ENCODE measurements at regions not wholly inside any gene's neighbourhood (a gene's known extent, or its start where the extent isn't known, plus 50 kb on each side); places are given as distances from the start of the nearest gene placed in this dataset.

DNA sequence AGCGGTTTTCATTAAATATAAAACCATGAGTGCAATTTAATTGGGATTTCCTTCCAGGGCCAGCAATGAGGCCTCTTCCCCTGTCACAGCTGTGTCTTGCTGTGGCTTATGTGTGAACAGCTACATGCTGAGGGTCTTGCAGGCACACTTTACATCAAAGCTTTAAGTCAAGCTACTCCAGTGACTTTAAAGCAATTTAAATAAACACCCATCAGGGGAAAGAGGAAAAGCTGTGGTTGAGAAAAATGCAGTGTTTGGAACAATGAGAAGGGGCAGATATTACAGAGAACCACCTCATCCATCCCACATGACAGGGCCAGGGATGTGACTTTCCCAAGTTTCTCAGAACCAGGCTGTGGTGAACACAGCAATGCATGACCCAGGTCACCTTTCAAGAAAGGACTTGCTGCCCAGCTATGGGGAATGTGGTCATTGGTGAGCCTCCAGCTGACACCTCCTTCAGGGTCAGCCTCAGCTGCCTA is 115.9 kb upstream of the LPAR1 start (continued):
- TF ChIP-seq, protein P1, sequence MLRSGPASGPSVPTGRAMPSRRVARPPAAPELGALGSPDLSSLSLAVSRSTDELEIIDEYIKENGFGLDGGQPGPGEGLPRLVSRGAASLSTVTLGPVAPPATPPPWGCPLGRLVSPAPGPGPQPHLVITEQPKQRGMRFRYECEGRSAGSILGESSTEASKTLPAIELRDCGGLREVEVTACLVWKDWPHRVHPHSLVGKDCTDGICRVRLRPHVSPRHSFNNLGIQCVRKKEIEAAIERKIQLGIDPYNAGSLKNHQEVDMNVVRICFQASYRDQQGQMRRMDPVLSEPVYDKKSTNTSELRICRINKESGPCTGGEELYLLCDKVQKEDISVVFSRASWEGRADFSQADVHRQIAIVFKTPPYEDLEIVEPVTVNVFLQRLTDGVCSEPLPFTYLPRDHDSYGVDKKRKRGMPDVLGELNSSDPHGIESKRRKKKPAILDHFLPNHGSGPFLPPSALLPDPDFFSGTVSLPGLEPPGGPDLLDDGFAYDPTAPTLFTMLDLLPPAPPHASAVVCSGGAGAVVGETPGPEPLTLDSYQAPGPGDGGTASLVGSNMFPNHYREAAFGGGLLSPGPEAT (IDR thresholded peaks at IDR 0.05; ENCODE audit: low read depth), result peak; percentile 31; the same call in 1 of the 2 replicates
- TF ChIP-seq ZNF207 (IDR thresholded peaks at IDR 0.05; ENCODE audit: borderline replicate concordance) (no peak), SMAD1 (IDR thresholded peaks at IDR 0.05; ENCODE audit: low read depth, partially characterized antibody) (no peak), POLR2AphosphoS2 (IDR thresholded peaks at IDR 0.05; ENCODE audit: low read depth, low read length) (no peak), SIX5 (IDR thresholded peaks at IDR 0.05; ENCODE audit: low read depth, low read length, severe bottlenecking) (no peak), HCFC1 (IDR thresholded peaks at IDR 0.05; ENCODE audit: low read length) (no peak), ZBED1 (IDR thresholded peaks at IDR 0.05; ENCODE audit: borderline replicate concordance) (no peak), FOXM1 (IDR thresholded peaks at IDR 0.05; ENCODE audit: low read depth, low read length) (no peak), RUNX3 (IDR thresholded peaks at IDR 0.05; ENCODE audit: low read length) (no peak), RCOR1 (conservative IDR thresholded peaks at IDR 0.05; ENCODE audit: low read depth, low read length) (no peak), IKZF1 (conservative IDR thresholded peaks at IDR 0.05) (peak; percentile 57; the same call in 1 of the 2 replicates), ASH2L (IDR thresholded peaks at IDR 0.05; ENCODE audit: borderline replicate concordance, low read depth) (no peak), BCL11A (IDR thresholded peaks at IDR 0.05; ENCODE audit: low read depth, low read length) (no peak), TAF1 (IDR thresholded peaks at IDR 0.05; ENCODE audit: borderline replicate concordance, low read depth, low read length) (no peak), NR2F1 (conservative IDR thresholded peaks at IDR 0.05) (peak; percentile 50; the same call in 1 of the 2 replicates), ZNF274 (IDR thresholded peaks at IDR 0.05; ENCODE audit: insufficient read depth, insufficient read length) (no peak), MTA2 (IDR thresholded peaks at IDR 0.05; ENCODE audit: low read depth) (0 out of 2 replicates have a peak, but pooled peaks have one; percentile 29), MXI1 (IDR thresholded peaks at IDR 0.05; ENCODE audit: low read depth, low read length) (no peak), ESRRA (IDR thresholded peaks at IDR 0.05; ENCODE audit: low read length) (no peak)
- TF ChIP-seq, protein P2, sequence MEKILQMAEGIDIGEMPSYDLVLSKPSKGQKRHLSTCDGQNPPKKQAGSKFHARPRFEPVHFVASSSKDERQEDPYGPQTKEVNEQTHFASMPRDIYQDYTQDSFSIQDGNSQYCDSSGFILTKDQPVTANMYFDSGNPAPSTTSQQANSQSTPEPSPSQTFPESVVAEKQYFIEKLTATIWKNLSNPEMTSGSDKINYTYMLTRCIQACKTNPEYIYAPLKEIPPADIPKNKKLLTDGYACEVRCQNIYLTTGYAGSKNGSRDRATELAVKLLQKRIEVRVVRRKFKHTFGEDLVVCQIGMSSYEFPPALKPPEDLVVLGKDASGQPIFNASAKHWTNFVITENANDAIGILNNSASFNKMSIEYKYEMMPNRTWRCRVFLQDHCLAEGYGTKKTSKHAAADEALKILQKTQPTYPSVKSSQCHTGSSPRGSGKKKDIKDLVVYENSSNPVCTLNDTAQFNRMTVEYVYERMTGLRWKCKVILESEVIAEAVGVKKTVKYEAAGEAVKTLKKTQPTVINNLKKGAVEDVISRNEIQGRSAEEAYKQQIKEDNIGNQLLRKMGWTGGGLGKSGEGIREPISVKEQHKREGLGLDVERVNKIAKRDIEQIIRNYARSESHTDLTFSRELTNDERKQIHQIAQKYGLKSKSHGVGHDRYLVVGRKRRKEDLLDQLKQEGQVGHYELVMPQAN (conservative IDR thresholded peaks at IDR 0.05), result no peak
- TF ChIP-seq, protein P3, sequence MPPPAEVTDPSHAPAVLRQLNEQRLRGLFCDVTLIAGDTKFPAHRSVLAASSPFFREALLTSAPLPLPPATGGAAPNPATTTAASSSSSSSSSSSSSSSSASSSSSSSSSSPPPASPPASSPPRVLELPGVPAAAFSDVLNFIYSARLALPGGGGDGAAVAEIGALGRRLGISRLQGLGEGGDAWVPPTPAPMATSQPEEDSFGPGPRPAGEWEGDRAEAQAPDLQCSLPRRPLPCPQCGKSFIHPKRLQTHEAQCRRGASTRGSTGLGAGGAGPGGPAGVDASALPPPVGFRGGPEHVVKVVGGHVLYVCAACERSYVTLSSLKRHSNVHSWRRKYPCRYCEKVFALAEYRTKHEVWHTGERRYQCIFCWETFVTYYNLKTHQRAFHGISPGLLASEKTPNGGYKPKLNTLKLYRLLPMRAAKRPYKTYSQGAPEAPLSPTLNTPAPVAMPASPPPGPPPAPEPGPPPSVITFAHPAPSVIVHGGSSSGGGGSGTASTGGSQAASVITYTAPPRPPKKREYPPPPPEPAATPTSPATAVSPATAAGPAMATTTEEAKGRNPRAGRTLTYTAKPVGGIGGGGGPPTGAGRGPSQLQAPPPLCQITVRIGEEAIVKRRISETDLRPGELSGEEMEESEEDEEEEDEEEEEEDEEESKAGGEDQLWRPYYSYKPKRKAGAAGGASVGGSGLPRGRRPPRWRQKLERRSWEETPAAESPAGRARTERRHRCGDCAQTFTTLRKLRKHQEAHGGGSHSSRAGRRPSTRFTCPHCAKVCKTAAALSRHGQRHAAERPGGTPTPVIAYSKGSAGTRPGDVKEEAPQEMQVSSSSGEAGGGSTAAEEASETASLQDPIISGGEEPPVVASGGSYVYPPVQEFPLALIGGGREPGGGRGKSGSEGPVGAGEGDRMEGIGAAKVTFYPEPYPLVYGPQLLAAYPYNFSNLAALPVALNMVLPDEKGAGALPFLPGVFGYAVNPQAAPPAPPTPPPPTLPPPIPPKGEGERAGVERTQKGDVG (CRISPR knock-in tag; IDR thresholded peaks at IDR 0.05), result no peak
- TF ChIP-seq, protein P4, sequence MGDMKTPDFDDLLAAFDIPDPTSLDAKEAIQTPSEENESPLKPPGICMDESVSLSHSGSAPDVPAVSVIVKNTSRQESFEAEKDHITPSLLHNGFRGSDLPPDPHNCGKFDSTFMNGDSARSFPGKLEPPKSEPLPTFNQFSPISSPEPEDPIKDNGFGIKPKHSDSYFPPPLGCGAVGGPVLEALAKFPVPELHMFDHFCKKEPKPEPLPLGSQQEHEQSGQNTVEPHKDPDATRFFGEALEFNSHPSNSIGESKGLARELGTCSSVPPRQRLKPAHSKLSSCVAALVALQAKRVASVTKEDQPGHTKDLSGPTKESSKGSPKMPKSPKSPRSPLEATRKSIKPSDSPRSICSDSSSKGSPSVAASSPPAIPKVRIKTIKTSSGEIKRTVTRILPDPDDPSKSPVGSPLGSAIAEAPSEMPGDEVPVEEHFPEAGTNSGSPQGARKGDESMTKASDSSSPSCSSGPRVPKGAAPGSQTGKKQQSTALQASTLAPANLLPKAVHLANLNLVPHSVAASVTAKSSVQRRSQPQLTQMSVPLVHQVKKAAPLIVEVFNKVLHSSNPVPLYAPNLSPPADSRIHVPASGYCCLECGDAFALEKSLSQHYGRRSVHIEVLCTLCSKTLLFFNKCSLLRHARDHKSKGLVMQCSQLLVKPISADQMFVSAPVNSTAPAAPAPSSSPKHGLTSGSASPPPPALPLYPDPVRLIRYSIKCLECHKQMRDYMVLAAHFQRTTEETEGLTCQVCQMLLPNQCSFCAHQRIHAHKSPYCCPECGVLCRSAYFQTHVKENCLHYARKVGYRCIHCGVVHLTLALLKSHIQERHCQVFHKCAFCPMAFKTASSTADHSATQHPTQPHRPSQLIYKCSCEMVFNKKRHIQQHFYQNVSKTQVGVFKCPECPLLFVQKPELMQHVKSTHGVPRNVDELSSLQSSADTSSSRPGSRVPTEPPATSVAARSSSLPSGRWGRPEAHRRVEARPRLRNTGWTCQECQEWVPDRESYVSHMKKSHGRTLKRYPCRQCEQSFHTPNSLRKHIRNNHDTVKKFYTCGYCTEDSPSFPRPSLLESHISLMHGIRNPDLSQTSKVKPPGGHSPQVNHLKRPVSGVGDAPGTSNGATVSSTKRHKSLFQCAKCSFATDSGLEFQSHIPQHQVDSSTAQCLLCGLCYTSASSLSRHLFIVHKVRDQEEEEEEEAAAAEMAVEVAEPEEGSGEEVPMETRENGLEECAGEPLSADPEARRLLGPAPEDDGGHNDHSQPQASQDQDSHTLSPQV (IDR thresholded peaks at IDR 0.05), result no peak

Data from GM12878 (cell line).